ENCODE measurements at regions not wholly inside any gene's neighbourhood (a gene's known extent, or its start where the extent isn't known, plus 50 kb on each side); places are given as distances from the start of the nearest gene placed in this dataset.

GRCh38 chr6:97995158-97995557, 712.1 kb upstream of the MMS22L start:
- H3K9ac ChIP-seq (ENCODE audit: low read depth, low read length, poor library complexity, severe bottlenecking): no peak overlapping the region
- H3K4me2 ChIP-seq (ENCODE audit: low read depth, low read length, poor library complexity, severe bottlenecking): no peak overlapping the region
- no peak for TF ChIP-seq CTCF (conservative IDR thresholded peaks at IDR 0.05; ENCODE audit: low read length)
- no peak for TF ChIP-seq EZH2phosphoT487 (IDR thresholded peaks at IDR 0.05; ENCODE audit: borderline replicate concordance)
- H3K27me3 ChIP-seq (ENCODE audit: insufficient read depth, low read length, poor library complexity, severe bottlenecking): no peaks in the 10 kb centered on the region
- H3K9me3 ChIP-seq (ENCODE audit: insufficient read depth, low read depth, low read length): no peaks in the 10 kb centered on the region
- no peak overlapping the region for H3K4me3 ChIP-seq (ENCODE audit: low read length, poor library complexity, severe bottlenecking)
- H2AFZ ChIP-seq (ENCODE audit: low read length): no peak overlapping the region
- H3K9me2 ChIP-seq (replicated peaks; ENCODE audit: low read depth, low read length): no peaks in the 10 kb centered on the region
- no peaks in the 10 kb centered on the region for H3F3A ChIP-seq (ENCODE audit: low read depth)
- no peaks in the 10 kb centered on the region for H3K79me2 ChIP-seq (ENCODE audit: insufficient read depth, low read length)
- no peaks in the 10 kb centered on the region for H3K4me1 ChIP-seq (ENCODE audit: insufficient read depth, low read length, poor library complexity, severe bottlenecking)
- H3K36me3 ChIP-seq (ENCODE audit: insufficient read depth, low read length): no peaks in the 10 kb centered on the region
- H4K20me1 ChIP-seq (ENCODE audit: insufficient read depth, low read length, poor library complexity, severe bottlenecking): no peaks in the 10 kb centered on the region

GRCh38 chr6:98002678-98003077, 719.7 kb upstream of the MMS22L start:
- no peaks in the 10 kb centered on the region for H3K9me3 ChIP-seq (ENCODE audit: insufficient read depth, low read depth, low read length)
- H3K36me3 ChIP-seq (ENCODE audit: insufficient read depth, low read length): no peaks in the 10 kb centered on the region
- H3K9me2 ChIP-seq (replicated peaks; ENCODE audit: low read depth, low read length): no peaks in the 10 kb centered on the region
- no peaks in the 10 kb centered on the region for H3K27me3 ChIP-seq (ENCODE audit: insufficient read depth, low read length, poor library complexity, severe bottlenecking)
- H3K79me2 ChIP-seq (ENCODE audit: insufficient read depth, low read length): no peaks in the 10 kb centered on the region
- H3K4me3 ChIP-seq (ENCODE audit: low read length, poor library complexity, severe bottlenecking): no peak overlapping the region
- H3K4me2 ChIP-seq (ENCODE audit: low read depth, low read length, poor library complexity, severe bottlenecking): no peak overlapping the region
- H3F3A ChIP-seq (ENCODE audit: low read depth): no peaks in the 10 kb centered on the region
- TF ChIP-seq CTCF (conservative IDR thresholded peaks at IDR 0.05; ENCODE audit: low read length) (no peak), EZH2phosphoT487 (IDR thresholded peaks at IDR 0.05; ENCODE audit: borderline replicate concordance) (no peak)
- H4K20me1 ChIP-seq (ENCODE audit: insufficient read depth, low read length, poor library complexity, severe bottlenecking): no peaks in the 10 kb centered on the region
- H3K9ac ChIP-seq (ENCODE audit: low read depth, low read length, poor library complexity, severe bottlenecking): no peak overlapping the region
- no peak overlapping the region for H2AFZ ChIP-seq (ENCODE audit: low read length)
- no peaks in the 10 kb centered on the region for H3K4me1 ChIP-seq (ENCODE audit: insufficient read depth, low read length, poor library complexity, severe bottlenecking)

- Histone ChIP-seq H3K9ac (ENCODE audit: low read depth, low read length, poor library complexity, severe bottlenecking) (no peak overlapping the region), H3K9me2 (replicated peaks; ENCODE audit: low read depth, low read length) (no peaks in the 10 kb centered on the region), H4K20me1 (ENCODE audit: insufficient read depth, low read length, poor library complexity, severe bottlenecking) (no peaks in the 10 kb centered on the region), H2AFZ (ENCODE audit: low read length) (no peak overlapping the region), H3K79me2 (ENCODE audit: insufficient read depth, low read length) (no peaks in the 10 kb centered on the region), H3F3A (ENCODE audit: low read depth) (no peaks in the 10 kb centered on the region), H3K4me2 (ENCODE audit: low read depth, low read length, poor library complexity, severe bottlenecking) (no peak overlapping the region), H3K4me1 (ENCODE audit: insufficient read depth, low read length, poor library complexity, severe bottlenecking) (no peaks in the 10 kb centered on the region), H3K27me3 (ENCODE audit: insufficient read depth, low read length, poor library complexity, severe bottlenecking) (no peaks in the 10 kb centered on the region), H3K36me3 (ENCODE audit: insufficient read depth, low read length) (no peaks in the 10 kb centered on the region), H3K9me3 (ENCODE audit: insufficient read depth, low read depth, low read length) (no peaks in the 10 kb centered on the region), H3K4me3 (ENCODE audit: low read length, poor library complexity, severe bottlenecking) (no peak overlapping the region)
- TF ChIP-seq EZH2phosphoT487 (IDR thresholded peaks at IDR 0.05; ENCODE audit: borderline replicate concordance) (no peak), CTCF (conservative IDR thresholded peaks at IDR 0.05; ENCODE audit: low read length) (no peak)
Observed at GRCh38 chr6:98014442-98015201, 731.6 kb upstream of the MMS22L start.
